CD14-positive monocyte (primary cell): ENCODE measurements at regions not wholly inside any gene's neighbourhood (a gene's known extent, or its start where the extent isn't known, plus 50 kb on each side); places are given as distances from the start of the nearest gene placed in this dataset.

Source experiments
- DNase-seq, 3 donors: peaks; one replicate each; pipeline ENCODE4 v3.0.0-alpha.2; 2011 to 2022
- H2AFZ ChIP-seq: 2 replicates; pipeline ENCODE4 v1.6.0; 2012; ENCODE audit warnings: mild to moderate bottlenecking, low read depth, low read length, inconsistent platforms; ENCODE audit not compliant: insufficient read depth, poor library complexity, severe bottlenecking
- H3K27ac ChIP-seq, 2 donors: 1 replicate in 1 of 2; 2 replicates in 1 of 2; pipeline ENCODE4 v1.5.1; 2012 to 2013; ENCODE audit warnings: low read length in 2 of 2, control low read depth in 1 of 2, inconsistent platforms in 1 of 2, low read depth in 1 of 2, mild to moderate bottlenecking in 1 of 2
- H3K27me3 ChIP-seq, 2 donors: one replicate each; pipeline versions ENCODE4 v1.6.0 to v1.6.1; 2011 to 2013; ENCODE audit warnings: low read length in 2 of 2; ENCODE audit not compliant: control insufficient read depth in 2 of 2, insufficient read depth in 2 of 2
- H3K36me3 ChIP-seq, 2 donors: replicated peaks in 1 of 2; 1 replicate in 1 of 2; 2 replicates in 1 of 2; pipeline versions ENCODE4 v1.5.1 to v1.6.1; 2012 to 2013; ENCODE audit warnings: low read length in 2 of 2, control low read depth in 1 of 2, inconsistent platforms in 1 of 2, mild to moderate bottlenecking in 1 of 2; ENCODE audit not compliant: insufficient read depth in 2 of 2, control insufficient read depth in 1 of 2
- H3K4me1 ChIP-seq, 2 donors: 1 replicate in 1 of 2; 2 replicates in 1 of 2; pipeline versions ENCODE4 v1.5.1 to v1.6.1; 2012 to 2013; ENCODE audit warnings: low read length in 2 of 2, control low read depth in 1 of 2, inconsistent platforms in 1 of 2, mild to moderate bottlenecking in 1 of 2, moderate library complexity in 1 of 2; ENCODE audit not compliant: insufficient read depth in 2 of 2, control insufficient read depth in 1 of 2
- H3K4me2 ChIP-seq: replicated peaks from 2 replicates; pipeline ENCODE3; 2012; ENCODE audit warnings: low read length, moderate library complexity, mild to moderate bottlenecking; ENCODE audit not compliant: poor library complexity, severe bottlenecking; ENCODE audit errors: extremely low read depth
- H3K4me3 ChIP-seq, 3 experiments: fragments of 200-600 bp in 1 of 3; sonication (generic) in 1 of 3; replicated peaks in 1 of 3; 1 replicate in 2 of 3; 2 replicates in 1 of 3; pipeline ENCODE4 v1.5.1; 2011 to 2013; ENCODE audit warnings: low read length in 3 of 3, mild to moderate bottlenecking in 3 of 3, control low read depth in 2 of 3, low read depth in 2 of 3, inconsistent platforms in 1 of 3, moderate library complexity in 1 of 3
- H3K79me2 ChIP-seq: 2 replicates; pipeline ENCODE4 v1.6.0; 2012; ENCODE audit warnings: mild to moderate bottlenecking, control low read depth, inconsistent platforms, low read length, moderate library complexity; ENCODE audit not compliant: insufficient read depth
- H3K9ac ChIP-seq: 2 replicates; pipeline ENCODE4 v1.6.0; 2017; ENCODE audit warnings: low read length, mild to moderate bottlenecking; ENCODE audit not compliant: insufficient read depth, poor library complexity, severe bottlenecking
- H3K9me3 ChIP-seq, 2 donors: replicated peaks in 1 of 2; 1 replicate in 1 of 2; 2 replicates in 1 of 2; pipeline versions ENCODE4 v1.5.1 to v1.6.1; 2012 to 2013; ENCODE audit warnings: low read length in 2 of 2, control low read depth in 1 of 2; ENCODE audit not compliant: control insufficient read depth in 1 of 2, insufficient read depth in 1 of 2
- H4K20me1 ChIP-seq: 2 replicates; pipeline ENCODE4 v1.6.0; 2012; ENCODE audit warnings: mild to moderate bottlenecking, low read length, control low read depth, moderate library complexity; ENCODE audit not compliant: insufficient read depth
- H3K27ac Mint-ChIP-seq, 7 donors: one replicate each; pipeline ENCODE4 v1.8.0; 2020; ENCODE audit warnings: mild to moderate bottlenecking in 7 of 7, mixed read lengths in 7 of 7, moderate library complexity in 6 of 7, inconsistent platforms in 2 of 7
- H3K27me3 Mint-ChIP-seq, 3 donors: one replicate each; pipeline ENCODE4 v1.8.0; 2021 to 2022; ENCODE audit warnings: low read depth in 3 of 3, mild to moderate bottlenecking in 3 of 3, mixed read lengths in 3 of 3, moderate library complexity in 3 of 3, inconsistent platforms in 1 of 3
- H3K36me3 Mint-ChIP-seq, 2 donors: one replicate each; pipeline ENCODE4 v1.8.0; 2020; ENCODE audit warnings: mixed read lengths in 2 of 2, inconsistent platforms in 1 of 2, mild to moderate bottlenecking in 1 of 2
- H3K4me1 Mint-ChIP-seq: one replicate; pipeline ENCODE4 v1.8.0; 2020; ENCODE audit warnings: mild to moderate bottlenecking, mixed read lengths
- H3K4me3 Mint-ChIP-seq, 2 donors: one replicate each; pipeline ENCODE4 v1.8.0; 2020; ENCODE audit warnings: mild to moderate bottlenecking in 2 of 2, mixed read lengths in 2 of 2, moderate library complexity in 1 of 2
- H3K9me3 Mint-ChIP-seq, 7 donors: one replicate each; pipeline ENCODE4 v1.8.0; 2020 to 2022; ENCODE audit warnings: mixed read lengths in 7 of 7, mild to moderate bottlenecking in 6 of 7, moderate library complexity in 6 of 7, inconsistent platforms in 2 of 7
- WGBS: methylation state at CpG from one replicate; pipeline ENCODE4 v1.1.5; 2013; ENCODE audit warnings: missing lambda C conversion rate; ENCODE audit not compliant: insufficient coverage; 5-methylcytosine and 5-hydroxymethylcytosine counted together
- intact Hi-C, 2 donors: fragments of 100-400 bp; cut with micrococcal nuclease; formaldehyde crosslinking; loops; one replicate each; pipeline versions ENCODE4 v1.15.0 to v1.15.1; 2023
- TF ChIP-seq, protein P1 (sequence below): fragments of 200-600 bp; IDR thresholded peaks from one replicate; pipeline ENCODE4 v1.8.0; 2022; ENCODE audit warnings: antibody characterized with exemption, mild to moderate bottlenecking

DNA sequence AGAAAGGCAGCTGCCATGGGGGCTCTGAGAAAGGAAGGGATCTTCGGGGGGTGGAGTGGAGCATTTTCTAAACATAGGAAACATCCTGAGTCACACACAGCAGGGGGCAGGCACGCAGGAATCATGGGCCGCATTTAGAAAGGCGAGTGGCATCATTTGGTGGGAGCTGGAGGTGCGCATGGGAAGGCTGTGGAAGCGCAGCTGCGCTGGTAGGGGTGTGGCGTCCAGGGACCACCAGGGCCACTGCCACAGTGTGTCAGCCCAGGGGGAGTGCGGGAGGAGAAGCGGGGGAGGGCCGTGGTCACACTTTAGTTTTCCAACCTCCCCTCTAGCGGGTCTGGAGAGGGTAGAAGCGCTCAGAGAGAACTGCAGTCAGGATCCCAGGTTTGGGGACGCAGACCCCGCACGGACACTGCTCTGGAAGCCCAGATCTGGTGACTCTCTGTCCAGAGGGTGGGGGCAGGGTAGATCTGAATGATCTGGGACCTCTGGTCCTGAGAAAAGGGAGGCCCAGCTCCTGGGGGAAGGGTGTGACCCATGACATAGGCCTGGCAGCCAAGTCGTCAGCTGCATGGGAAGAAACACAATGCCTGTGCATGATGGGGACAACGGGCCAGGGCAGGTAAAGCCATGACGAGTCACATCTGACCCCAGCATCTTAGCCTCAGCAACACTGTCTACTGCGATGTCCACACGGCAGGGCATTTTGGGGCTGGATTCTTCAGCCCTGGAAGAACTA, 88.0 kb upstream of the IQSEC1 start:
- no peaks in the 10 kb centered on the region for H3K4me1 Mint-ChIP-seq
- peaks cover 0 to 6% (median 4%) of the 10 kb centered on the region in 7 donors for H3K9me3 Mint-ChIP-seq
- TF ChIP-seq, protein P1, sequence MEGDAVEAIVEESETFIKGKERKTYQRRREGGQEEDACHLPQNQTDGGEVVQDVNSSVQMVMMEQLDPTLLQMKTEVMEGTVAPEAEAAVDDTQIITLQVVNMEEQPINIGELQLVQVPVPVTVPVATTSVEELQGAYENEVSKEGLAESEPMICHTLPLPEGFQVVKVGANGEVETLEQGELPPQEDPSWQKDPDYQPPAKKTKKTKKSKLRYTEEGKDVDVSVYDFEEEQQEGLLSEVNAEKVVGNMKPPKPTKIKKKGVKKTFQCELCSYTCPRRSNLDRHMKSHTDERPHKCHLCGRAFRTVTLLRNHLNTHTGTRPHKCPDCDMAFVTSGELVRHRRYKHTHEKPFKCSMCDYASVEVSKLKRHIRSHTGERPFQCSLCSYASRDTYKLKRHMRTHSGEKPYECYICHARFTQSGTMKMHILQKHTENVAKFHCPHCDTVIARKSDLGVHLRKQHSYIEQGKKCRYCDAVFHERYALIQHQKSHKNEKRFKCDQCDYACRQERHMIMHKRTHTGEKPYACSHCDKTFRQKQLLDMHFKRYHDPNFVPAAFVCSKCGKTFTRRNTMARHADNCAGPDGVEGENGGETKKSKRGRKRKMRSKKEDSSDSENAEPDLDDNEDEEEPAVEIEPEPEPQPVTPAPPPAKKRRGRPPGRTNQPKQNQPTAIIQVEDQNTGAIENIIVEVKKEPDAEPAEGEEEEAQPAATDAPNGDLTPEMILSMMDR, result no peak
- WGBS, result 84% methylated on average over 17 of the region's 21 CpGs
- Histone ChIP-seq H3K9ac (no peak overlapping the region), H3K27me3 (no peaks in the 10 kb centered on the region), H2AFZ (no peak overlapping the region), H3K4me3 (no peak overlapping the region), H3K27ac (no peak overlapping the region), H4K20me1 (no peaks in the 10 kb centered on the region), H3K9me3 (peaks cover 4 to 5% of the 10 kb centered on the region in 2 donors), H3K36me3 (no peaks in the 10 kb centered on the region), H3K79me2 (no peaks in the 10 kb centered on the region), H3K4me2 (no peak overlapping the region), H3K4me1 (no peaks in the 10 kb centered on the region)
- no peak for DNase-seq
- H3K4me3 Mint-ChIP-seq, result no peak overlapping the region
- H3K36me3 Mint-ChIP-seq, result no peaks in the 10 kb centered on the region
- peaks cover 2 to 11% (median 6%) of the 10 kb centered on the region in 3 donors for H3K27me3 Mint-ChIP-seq
- H3K27ac Mint-ChIP-seq, result no peak overlapping the region
- intact Hi-C loops, result no loop called here

DNA sequence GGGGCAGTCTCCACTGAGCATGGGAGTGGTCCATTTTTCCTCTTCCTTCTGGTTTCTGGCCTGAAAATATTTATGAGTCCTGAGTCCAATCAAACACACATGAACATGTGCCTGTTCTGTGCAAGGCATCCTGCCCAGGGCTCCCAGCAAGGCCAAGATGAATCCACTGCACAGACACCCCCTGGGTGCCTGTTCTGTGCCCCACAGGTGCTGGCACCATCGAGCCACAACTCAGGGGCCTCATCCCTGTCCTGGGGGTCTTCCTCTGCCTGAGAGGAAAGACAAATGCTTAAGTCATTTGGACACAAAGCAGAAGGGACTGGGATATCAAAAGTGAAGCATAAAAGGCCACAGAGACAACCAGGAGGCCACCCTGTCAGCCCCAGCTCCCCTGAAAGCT, 87.4 kb upstream of the IQSEC1 start:
- intact Hi-C loops, result no loop called here
- H3K4me1 Mint-ChIP-seq, result no peaks in the 10 kb centered on the region
- Histone ChIP-seq H3K36me3 (no peaks in the 10 kb centered on the region), H3K4me1 (no peaks in the 10 kb centered on the region), H3K9me3 (peaks cover 8% of the 10 kb centered on the region in 2 donors), H3K4me3 (no peak overlapping the region), H3K4me2 (no peak overlapping the region), H3K27me3 (no peaks in the 10 kb centered on the region), H3K27ac (no peak overlapping the region), H2AFZ (no peak overlapping the region), H3K9ac (no peak overlapping the region), H4K20me1 (no peaks in the 10 kb centered on the region), H3K79me2 (no peaks in the 10 kb centered on the region)
- peaks cover 2 to 12% (median 6%) of the 10 kb centered on the region in 3 donors for H3K27me3 Mint-ChIP-seq
- 33% methylated on average over 1 of the region's 1 CpG for WGBS
- no peak for DNase-seq
- TF ChIP-seq, protein P1, result no peak
- H3K4me3 Mint-ChIP-seq, result no peak overlapping the region
- H3K27ac Mint-ChIP-seq, result no peak overlapping the region
- no peaks in the 10 kb centered on the region for H3K36me3 Mint-ChIP-seq
- peaks cover 3 to 9% (median 7%) of the 10 kb centered on the region in 7 donors for H3K9me3 Mint-ChIP-seq
